HG02943 (cell line): ENCODE measurements at regions not wholly inside any gene's neighbourhood (a gene's known extent, or its start where the extent isn't known, plus 50 kb on each side); places are given as distances from the start of the nearest gene placed in this dataset.
"Not testable (repeated sequence)": the region's sequence is repeated elsewhere in the genome, so short reads cannot be mapped to it uniquely, and the experiment has no call there.

ENCODE experiments used
- ATAC-seq: cut with Tn5 transposase; IDR thresholded peaks from one replicate; pipeline ENCODE4 v1.9.1; 2021; ENCODE audit warnings: mild to moderate bottlenecking, low read depth, moderate library complexity; ENCODE audit not compliant: unreplicated experiment

GRCh38 chr13:64684685-64685431, 2545.3 kb downstream of the PCDH9 start:
- ATAC-seq: no peak

GRCh38 chr13:64684108-64684507, 2546.0 kb downstream of the PCDH9 start:
- ATAC-seq: no peak

- ATAC-seq: no peak
These were observed 2549.4 kb downstream of the PCDH9 start for GRCh38 chr13:64680739-64681138.

- ATAC-seq: no peak
These were observed 2554.8 kb downstream of the PCDH9 start for GRCh38 chr13:64675255-64675892.

- no peak for ATAC-seq
These were observed 2556.0 kb downstream of the PCDH9 start for GRCh38 chr13:64674126-64674525.

- ATAC-seq: no peak
These were observed 2557.4 kb downstream of the PCDH9 start for GRCh38 chr13:64672751-64673150.

- ATAC-seq: no peak
These were observed 2567.1 kb downstream of the PCDH9 start for GRCh38 chr13:64662887-64663593.

- ATAC-seq: no peak
These were observed 2581.8 kb downstream of the PCDH9 start for GRCh38 chr13:64648293-64648692.

- no peak for ATAC-seq
These were observed 2587.1 kb downstream of the PCDH9 start for GRCh38 chr13:64643066-64643465.

GRCh38 chr13:64640002-64640401, 2590.1 kb downstream of the PCDH9 start:
- no peak for ATAC-seq

- no peak for ATAC-seq
These were observed 2590.9 kb downstream of the PCDH9 start for GRCh38 chr13:64639206-64639605.

GRCh38 chr13:64633948-64634347, 2596.2 kb downstream of the PCDH9 start:
- ATAC-seq: no peak

GRCh38 chr13:64627654-64628053, 2602.5 kb downstream of the PCDH9 start:
- no peak for ATAC-seq

- no peak for ATAC-seq
These were observed 2604.0 kb downstream of the PCDH9 start for GRCh38 chr13:64626105-64626504.

- ATAC-seq: no peak
These were observed 2612.9 kb downstream of the PCDH9 start for GRCh38 chr13:64617231-64617630.

- no peak for ATAC-seq
These were observed 2638.2 kb downstream of the PCDH9 start for GRCh38 chr13:64591971-64592370.

- no peak for ATAC-seq
These were observed 2650.8 kb downstream of the PCDH9 start for GRCh38 chr13:64579331-64579730.

GRCh38 chr13:64568748-64569147, 2661.4 kb downstream of the PCDH9 start:
- no peak for ATAC-seq

GRCh38 chr13:64558031-64558430, 2672.1 kb downstream of the PCDH9 start:
- ATAC-seq: not testable (repeated sequence)

- no peak for ATAC-seq
These were observed 2673.8 kb downstream of the PCDH9 start for GRCh38 chr13:64556376-64556775.

- ATAC-seq: no peak
These were observed 2676.6 kb downstream of the PCDH9 start for GRCh38 chr13:64553411-64554129.
